ENCODE measurements at regions not wholly inside any gene's neighbourhood (a gene's known extent, or its start where the extent isn't known, plus 50 kb on each side); places are given as distances from the start of the nearest gene placed in this dataset.
"Not testable (repeated sequence)": the region's sequence is repeated elsewhere in the genome, so short reads cannot be mapped to it uniquely, and the experiment has no call there.

- H2AFZ ChIP-seq (ENCODE audit: low read length) = no peak overlapping the region
- H3K79me2 ChIP-seq (ENCODE audit: insufficient read depth, low read length) = no peaks in the 10 kb centered on the region
- H3K4me2 ChIP-seq (ENCODE audit: insufficient read depth, low read length) = peak overlapping the region; percentile 2
- no peak for DNase-seq (ENCODE audit: insufficient read length, low spot score, missing footprints)
- TF ChIP-seq CTCF (IDR thresholded peaks at IDR 0.05; ENCODE audit: extremely low read depth, low read depth, low read length) = no peak
- no peaks in the 10 kb centered on the region for H3K9me3 ChIP-seq (ENCODE audit: low read depth, low read length)
- H3K4me3 ChIP-seq (ENCODE audit: insufficient read depth, low read length) = no peak overlapping the region
- peaks cover 24% of the 10 kb centered on the region for H3K4me1 ChIP-seq (ENCODE audit: insufficient read depth, low read length)
- no peaks in the 10 kb centered on the region for H3K27me3 ChIP-seq (ENCODE audit: insufficient read depth, low read length)
- H3K27ac ChIP-seq (ENCODE audit: low read depth, low read length) = peak overlapping the region; percentile 27
- H3K36me3 ChIP-seq (ENCODE audit: insufficient read depth, low read length) = no peaks in the 10 kb centered on the region
- H4K20me1 ChIP-seq (ENCODE audit: insufficient read depth, low read length) = no peaks in the 10 kb centered on the region
Measured at GRCh38 chr6:74892091-74892490, 313.8 kb downstream of the COL12A1 start.

- peak overlapping the region; percentile 40 for H3K27ac ChIP-seq (ENCODE audit: low read depth, low read length)
Measured at GRCh38 chr6:74891349-74891831, 314.5 kb downstream of the COL12A1 start.

GRCh38 chr6:74889635-74890034, 316.2 kb downstream of the COL12A1 start:
- Histone ChIP-seq H2AFZ (ENCODE audit: low read length) (no peak overlapping the region), H3K4me3 (ENCODE audit: insufficient read depth, low read length) (no peak overlapping the region), H3K4me1 (ENCODE audit: insufficient read depth, low read length) (peaks cover 21% of the 10 kb centered on the region), H3K36me3 (ENCODE audit: insufficient read depth, low read length) (no peaks in the 10 kb centered on the region), H3K9me3 (ENCODE audit: low read depth, low read length) (no peaks in the 10 kb centered on the region), H4K20me1 (ENCODE audit: insufficient read depth, low read length) (no peaks in the 10 kb centered on the region), H3K79me2 (ENCODE audit: insufficient read depth, low read length) (no peaks in the 10 kb centered on the region), H3K27ac (ENCODE audit: low read depth, low read length) (no peak overlapping the region), H3K4me2 (ENCODE audit: insufficient read depth, low read length) (no peak overlapping the region), H3K27me3 (ENCODE audit: insufficient read depth, low read length) (no peaks in the 10 kb centered on the region)
- TF ChIP-seq CTCF (IDR thresholded peaks at IDR 0.05; ENCODE audit: extremely low read depth, low read depth, low read length) = no peak
- no peak for DNase-seq (ENCODE audit: insufficient read length, low spot score, missing footprints)

More at GRCh38 chr6:74891349-74891831, 314.5 kb downstream of the COL12A1 start:
- Histone ChIP-seq H3K4me1 (ENCODE audit: insufficient read depth, low read length) (peaks cover 24% of the 10 kb centered on the region), H4K20me1 (ENCODE audit: insufficient read depth, low read length) (no peaks in the 10 kb centered on the region), H3K4me2 (ENCODE audit: insufficient read depth, low read length) (peak overlapping the region; percentile 56), H3K4me3 (ENCODE audit: insufficient read depth, low read length) (no peak overlapping the region), H3K36me3 (ENCODE audit: insufficient read depth, low read length) (no peaks in the 10 kb centered on the region), H3K27me3 (ENCODE audit: insufficient read depth, low read length) (no peaks in the 10 kb centered on the region), H3K9me3 (ENCODE audit: low read depth, low read length) (no peaks in the 10 kb centered on the region), H3K79me2 (ENCODE audit: insufficient read depth, low read length) (no peaks in the 10 kb centered on the region), H2AFZ (ENCODE audit: low read length) (no peak overlapping the region)
- DNase-seq (ENCODE audit: insufficient read length, low spot score, missing footprints) = peak; percentile 45
- no peak for TF ChIP-seq CTCF (IDR thresholded peaks at IDR 0.05; ENCODE audit: extremely low read depth, low read depth, low read length)

- not testable (repeated sequence) for H3K79me2 ChIP-seq (ENCODE audit: insufficient read depth, low read length); H4K20me1 ChIP-seq (ENCODE audit: insufficient read depth, low read length); H3K27ac ChIP-seq (ENCODE audit: low read depth, low read length); H3K4me2 ChIP-seq (ENCODE audit: insufficient read depth, low read length); DNase-seq (ENCODE audit: insufficient read length, low spot score, missing footprints); H2AFZ ChIP-seq (ENCODE audit: low read length); H3K36me3 ChIP-seq (ENCODE audit: insufficient read depth, low read length); H3K9me3 ChIP-seq (ENCODE audit: low read depth, low read length); H3K27me3 ChIP-seq (ENCODE audit: insufficient read depth, low read length); H3K4me3 ChIP-seq (ENCODE audit: insufficient read depth, low read length)
- H3K4me1 ChIP-seq (ENCODE audit: insufficient read depth, low read length) = peaks cover 21% of the 10 kb centered on the region
Measured at GRCh38 chr6:74888741-74889140, 317.1 kb downstream of the COL12A1 start.

Measured in osteoblast (primary cell).